ENCODE measurements at regions not wholly inside any gene's neighbourhood (a gene's known extent, or its start where the extent isn't known, plus 50 kb on each side); places are given as distances from the start of the nearest gene placed in this dataset.

DNA sequence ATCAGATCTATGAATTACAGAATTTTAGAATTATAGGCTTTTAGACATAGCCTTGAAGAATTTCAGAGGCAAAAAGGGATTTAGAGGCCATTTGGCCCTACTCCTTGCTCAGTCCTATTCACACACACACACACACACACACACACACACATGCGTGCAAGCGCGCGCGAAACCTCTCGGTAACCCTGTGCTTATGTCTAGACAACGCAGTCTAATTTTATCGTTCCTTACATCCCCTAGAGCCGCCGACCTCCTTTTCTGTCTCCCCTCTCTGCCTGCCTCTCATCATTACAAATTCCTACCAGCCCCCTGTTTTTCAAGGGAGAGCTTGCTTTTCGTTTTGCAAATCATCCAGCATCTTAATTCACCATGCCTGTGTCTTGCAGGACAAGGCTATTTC lies 252.1 kb downstream of the FOXD2 start:
- no peak for TF ChIP-seq CREB1 (CRISPR knock-in tag; IDR thresholded peaks at IDR 0.05; ENCODE audit: low read depth)
- TF ChIP-seq, protein P1, sequence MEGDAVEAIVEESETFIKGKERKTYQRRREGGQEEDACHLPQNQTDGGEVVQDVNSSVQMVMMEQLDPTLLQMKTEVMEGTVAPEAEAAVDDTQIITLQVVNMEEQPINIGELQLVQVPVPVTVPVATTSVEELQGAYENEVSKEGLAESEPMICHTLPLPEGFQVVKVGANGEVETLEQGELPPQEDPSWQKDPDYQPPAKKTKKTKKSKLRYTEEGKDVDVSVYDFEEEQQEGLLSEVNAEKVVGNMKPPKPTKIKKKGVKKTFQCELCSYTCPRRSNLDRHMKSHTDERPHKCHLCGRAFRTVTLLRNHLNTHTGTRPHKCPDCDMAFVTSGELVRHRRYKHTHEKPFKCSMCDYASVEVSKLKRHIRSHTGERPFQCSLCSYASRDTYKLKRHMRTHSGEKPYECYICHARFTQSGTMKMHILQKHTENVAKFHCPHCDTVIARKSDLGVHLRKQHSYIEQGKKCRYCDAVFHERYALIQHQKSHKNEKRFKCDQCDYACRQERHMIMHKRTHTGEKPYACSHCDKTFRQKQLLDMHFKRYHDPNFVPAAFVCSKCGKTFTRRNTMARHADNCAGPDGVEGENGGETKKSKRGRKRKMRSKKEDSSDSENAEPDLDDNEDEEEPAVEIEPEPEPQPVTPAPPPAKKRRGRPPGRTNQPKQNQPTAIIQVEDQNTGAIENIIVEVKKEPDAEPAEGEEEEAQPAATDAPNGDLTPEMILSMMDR (conservative IDR thresholded peaks at IDR 0.05; ENCODE audit: low read depth in 2 of 2), result no peak
